T-helper 2 cell treated with Interferon-gamma antibody and Interleukin-4, amounts not matched to agents 5 μg/mL and 100 μg/mL, for 36 hours (primary cell): ENCODE measurements at regions not wholly inside any gene's neighbourhood (a gene's known extent, or its start where the extent isn't known, plus 50 kb on each side); places are given as distances from the start of the nearest gene placed in this dataset.

Experiments used
- DNase-seq: peaks from one replicate; pipeline ENCODE4 v3.0.0; 2021; ENCODE audit warnings: low spot score
- H3K27ac Mint-ChIP-seq: one replicate; pipeline ENCODE4 v1.8.0; 2021; ENCODE audit warnings: mild to moderate bottlenecking, mixed read lengths
- H3K27me3 Mint-ChIP-seq: one replicate; pipeline ENCODE4 v1.8.0; 2021; ENCODE audit warnings: low read depth, mixed read lengths
- H3K36me3 Mint-ChIP-seq: one replicate; pipeline ENCODE4 v1.8.0; 2021; ENCODE audit warnings: low read depth, mixed read lengths
- H3K4me1 Mint-ChIP-seq: one replicate; pipeline ENCODE4 v1.8.0; 2021; ENCODE audit warnings: low read depth, mixed read lengths
- H3K4me3 Mint-ChIP-seq: one replicate; pipeline ENCODE4 v1.8.0; 2022; ENCODE audit warnings: mild to moderate bottlenecking, moderate library complexity, mixed read lengths
- H3K9me3 Mint-ChIP-seq: one replicate; pipeline ENCODE4 v1.8.0; 2021; ENCODE audit warnings: mixed read lengths

- Mint-ChIP-seq H3K27me3 (peaks cover 6% of the 10 kb centered on the region), H3K9me3 (no peaks in the 10 kb centered on the region), H3K27ac (no peak overlapping the region), H3K36me3 (no peaks in the 10 kb centered on the region), H3K4me3 (no peak overlapping the region), H3K4me1 (no peaks in the 10 kb centered on the region)
- DNase-seq = no peak
These were observed 84.5 kb downstream of the ADRA2A start for GRCh38 chr10:111161109-111161874.

- Mint-ChIP-seq H3K27ac (no peak overlapping the region), H3K36me3 (no peaks in the 10 kb centered on the region), H3K27me3 (no peaks in the 10 kb centered on the region), H3K4me1 (no peaks in the 10 kb centered on the region), H3K4me3 (no peak overlapping the region), H3K9me3 (no peaks in the 10 kb centered on the region)
- DNase-seq = no peak
These were observed 94.4 kb downstream of the ADRA2A start for GRCh38 chr10:111171183-111171582.

GRCh38 chr10:111175787-111176186 is 99.0 kb downstream of the ADRA2A start:
- Mint-ChIP-seq H3K4me1 (no peaks in the 10 kb centered on the region), H3K36me3 (no peaks in the 10 kb centered on the region), H3K27me3 (peaks cover 3% of the 10 kb centered on the region), H3K27ac (no peak overlapping the region), H3K9me3 (no peaks in the 10 kb centered on the region), H3K4me3 (no peak overlapping the region)
- no peak for DNase-seq

- Mint-ChIP-seq H3K27ac (no peak overlapping the region), H3K4me1 (no peaks in the 10 kb centered on the region)
These were observed 100.5 kb downstream of the ADRA2A start for GRCh38 chr10:111177379-111177778.

GRCh38 chr10:111179514-111179913 is 102.7 kb downstream of the ADRA2A start:
- Mint-ChIP-seq H3K36me3 (no peaks in the 10 kb centered on the region), H3K9me3 (no peaks in the 10 kb centered on the region), H3K4me1 (no peaks in the 10 kb centered on the region), H3K4me3 (no peak overlapping the region), H3K27me3 (peaks cover 3% of the 10 kb centered on the region), H3K27ac (no peak overlapping the region)
- DNase-seq = no peak

More at GRCh38 chr10:111177379-111177778, 100.5 kb downstream of the ADRA2A start:
- H3K36me3 Mint-ChIP-seq = no peaks in the 10 kb centered on the region
- H3K4me3 Mint-ChIP-seq = no peak overlapping the region
- H3K27me3 Mint-ChIP-seq = peaks cover 3% of the 10 kb centered on the region
- no peak for DNase-seq
- no peaks in the 10 kb centered on the region for H3K9me3 Mint-ChIP-seq

GRCh38 chr10:111186358-111186757 is 109.5 kb downstream of the ADRA2A start:
- no peaks in the 10 kb centered on the region for H3K9me3 Mint-ChIP-seq
- no peak overlapping the region for H3K27ac Mint-ChIP-seq
- H3K27me3 Mint-ChIP-seq = peaks cover 8% of the 10 kb centered on the region
- H3K4me3 Mint-ChIP-seq = no peak overlapping the region
- DNase-seq = no peak
- no peaks in the 10 kb centered on the region for H3K36me3 Mint-ChIP-seq
- no peaks in the 10 kb centered on the region for H3K4me1 Mint-ChIP-seq

- Mint-ChIP-seq H3K4me3 (no peak overlapping the region), H3K9me3 (no peaks in the 10 kb centered on the region), H3K27me3 (peaks cover 11% of the 10 kb centered on the region), H3K4me1 (no peaks in the 10 kb centered on the region), H3K27ac (no peak overlapping the region), H3K36me3 (no peaks in the 10 kb centered on the region)
- DNase-seq = no peak
These were observed 110.3 kb downstream of the ADRA2A start for GRCh38 chr10:111187096-111187495.

- no peak overlapping the region for H3K27ac Mint-ChIP-seq
- no peak overlapping the region for H3K4me3 Mint-ChIP-seq
- H3K36me3 Mint-ChIP-seq = no peaks in the 10 kb centered on the region
- peaks cover 5% of the 10 kb centered on the region for H3K27me3 Mint-ChIP-seq
- no peaks in the 10 kb centered on the region for H3K4me1 Mint-ChIP-seq
- H3K9me3 Mint-ChIP-seq = no peaks in the 10 kb centered on the region
- no peak for DNase-seq
These were observed 122.8 kb downstream of the ADRA2A start for GRCh38 chr10:111199587-111199986.

- Mint-ChIP-seq H3K27ac (no peak overlapping the region), H3K36me3 (no peaks in the 10 kb centered on the region), H3K9me3 (no peaks in the 10 kb centered on the region), H3K27me3 (no peaks in the 10 kb centered on the region), H3K4me1 (no peaks in the 10 kb centered on the region), H3K4me3 (no peak overlapping the region)
- no peak for DNase-seq
These were observed 123.8 kb downstream of the ADRA2A start for GRCh38 chr10:111200505-111201186.

GRCh38 chr10:111203615-111204014 is 126.8 kb downstream of the ADRA2A start:
- Mint-ChIP-seq H3K27ac (no peak overlapping the region), H3K36me3 (no peaks in the 10 kb centered on the region), H3K4me3 (no peak overlapping the region), H3K4me1 (no peaks in the 10 kb centered on the region), H3K9me3 (no peaks in the 10 kb centered on the region), H3K27me3 (no peaks in the 10 kb centered on the region)
- no peak for DNase-seq

- no peak overlapping the region for H3K4me3 Mint-ChIP-seq
- no peak overlapping the region for H3K27ac Mint-ChIP-seq
- H3K4me1 Mint-ChIP-seq = no peaks in the 10 kb centered on the region
- no peaks in the 10 kb centered on the region for H3K9me3 Mint-ChIP-seq
- DNase-seq = no peak
- no peaks in the 10 kb centered on the region for H3K36me3 Mint-ChIP-seq
- H3K27me3 Mint-ChIP-seq = no peaks in the 10 kb centered on the region
These were observed 128.0 kb downstream of the ADRA2A start for GRCh38 chr10:111204838-111205237.

GRCh38 chr10:111206521-111206920 is 129.7 kb downstream of the ADRA2A start:
- Mint-ChIP-seq H3K4me3 (no peak overlapping the region), H3K27me3 (no peaks in the 10 kb centered on the region), H3K9me3 (no peaks in the 10 kb centered on the region), H3K27ac (no peak overlapping the region), H3K36me3 (no peaks in the 10 kb centered on the region), H3K4me1 (no peaks in the 10 kb centered on the region)
- DNase-seq = no peak

GRCh38 chr10:111207500-111207899 is 130.7 kb downstream of the ADRA2A start:
- Mint-ChIP-seq H3K4me1 (no peaks in the 10 kb centered on the region), H3K4me3 (no peak overlapping the region), H3K27me3 (no peaks in the 10 kb centered on the region), H3K9me3 (no peaks in the 10 kb centered on the region), H3K36me3 (no peaks in the 10 kb centered on the region), H3K27ac (no peak overlapping the region)
- no peak for DNase-seq

- no peak overlapping the region for H3K4me3 Mint-ChIP-seq
- no peaks in the 10 kb centered on the region for H3K27me3 Mint-ChIP-seq
- H3K36me3 Mint-ChIP-seq = no peaks in the 10 kb centered on the region
- no peaks in the 10 kb centered on the region for H3K4me1 Mint-ChIP-seq
- H3K27ac Mint-ChIP-seq = no peak overlapping the region
- H3K9me3 Mint-ChIP-seq = no peaks in the 10 kb centered on the region
- no peak for DNase-seq
These were observed 132.1 kb downstream of the ADRA2A start for GRCh38 chr10:111208951-111209350.
